Epithelial cell of esophagus (primary cell): ENCODE measurements at regions not wholly inside any gene's neighbourhood (a gene's known extent, or its start where the extent isn't known, plus 50 kb on each side); places are given as distances from the start of the nearest gene placed in this dataset.
"Not testable (repeated sequence)": the region's sequence is repeated elsewhere in the genome, so short reads cannot be mapped to it uniquely, and the experiment has no call there.

Experiments
- DNase-seq: peaks from one replicate; pipeline ENCODE4 v3.0.0; 2010; ENCODE audit warnings: low read depth
- H3K4me3 ChIP-seq: 2 replicates; pipeline ENCODE4 v1.5.1; 2011; ENCODE audit warnings: mild to moderate bottlenecking, low read length, control low read depth
- TF ChIP-seq, protein P1 (sequence below): IDR thresholded peaks from 2 replicates; pipeline ENCODE4 v1.5.1; 2011; ENCODE audit warnings: low read depth, mild to moderate bottlenecking, low read length, control low read depth, inconsistent platforms; ENCODE audit not compliant: insufficient read depth; ENCODE audit errors: missing control alignments

DNA sequence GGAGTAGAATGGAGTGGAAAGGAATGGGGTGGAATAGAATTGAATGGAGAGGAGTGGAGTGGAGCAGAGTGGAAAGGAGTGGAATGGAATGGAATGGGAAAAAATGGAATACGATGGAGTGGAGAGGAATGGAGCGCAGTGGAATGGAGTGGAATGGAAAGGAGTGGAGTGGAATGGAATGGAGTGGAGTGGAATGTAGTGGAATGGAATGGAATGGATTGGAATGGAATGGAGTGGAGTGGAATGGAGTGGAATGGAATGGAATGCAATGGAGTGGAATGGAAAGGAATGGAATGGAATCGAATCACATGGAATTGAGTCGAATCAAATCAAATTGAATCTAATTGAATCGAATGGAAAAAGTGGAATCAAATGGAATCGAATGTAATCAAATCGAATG is 1016.1 kb downstream of the CDY1 start:
- no peak for DNase-seq
- TF ChIP-seq, protein P1, sequence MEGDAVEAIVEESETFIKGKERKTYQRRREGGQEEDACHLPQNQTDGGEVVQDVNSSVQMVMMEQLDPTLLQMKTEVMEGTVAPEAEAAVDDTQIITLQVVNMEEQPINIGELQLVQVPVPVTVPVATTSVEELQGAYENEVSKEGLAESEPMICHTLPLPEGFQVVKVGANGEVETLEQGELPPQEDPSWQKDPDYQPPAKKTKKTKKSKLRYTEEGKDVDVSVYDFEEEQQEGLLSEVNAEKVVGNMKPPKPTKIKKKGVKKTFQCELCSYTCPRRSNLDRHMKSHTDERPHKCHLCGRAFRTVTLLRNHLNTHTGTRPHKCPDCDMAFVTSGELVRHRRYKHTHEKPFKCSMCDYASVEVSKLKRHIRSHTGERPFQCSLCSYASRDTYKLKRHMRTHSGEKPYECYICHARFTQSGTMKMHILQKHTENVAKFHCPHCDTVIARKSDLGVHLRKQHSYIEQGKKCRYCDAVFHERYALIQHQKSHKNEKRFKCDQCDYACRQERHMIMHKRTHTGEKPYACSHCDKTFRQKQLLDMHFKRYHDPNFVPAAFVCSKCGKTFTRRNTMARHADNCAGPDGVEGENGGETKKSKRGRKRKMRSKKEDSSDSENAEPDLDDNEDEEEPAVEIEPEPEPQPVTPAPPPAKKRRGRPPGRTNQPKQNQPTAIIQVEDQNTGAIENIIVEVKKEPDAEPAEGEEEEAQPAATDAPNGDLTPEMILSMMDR: no peak
- H3K4me3 ChIP-seq: no peak overlapping the region

DNA sequence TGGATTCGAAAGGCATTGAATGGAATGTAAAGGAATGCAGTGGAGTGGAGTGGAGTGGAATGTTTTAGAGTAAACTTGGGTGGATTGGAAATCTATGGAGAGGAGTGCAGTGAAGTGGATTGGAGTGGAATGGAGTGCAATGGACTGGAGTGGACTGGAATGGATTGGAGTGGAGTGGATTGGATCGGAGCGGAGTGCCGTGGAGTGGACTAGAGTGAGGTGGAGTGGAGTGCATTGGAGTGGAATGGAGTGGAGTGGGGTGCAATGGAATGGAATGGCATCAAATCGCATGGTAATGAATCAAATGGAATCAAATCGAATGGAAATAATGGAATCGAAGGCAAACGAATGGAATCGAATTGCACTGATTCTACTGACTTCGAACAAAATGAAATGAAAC is 1023.9 kb downstream of the CDY1 start:
- not testable (repeated sequence) for H3K4me3 ChIP-seq, DNase-seq

DNA sequence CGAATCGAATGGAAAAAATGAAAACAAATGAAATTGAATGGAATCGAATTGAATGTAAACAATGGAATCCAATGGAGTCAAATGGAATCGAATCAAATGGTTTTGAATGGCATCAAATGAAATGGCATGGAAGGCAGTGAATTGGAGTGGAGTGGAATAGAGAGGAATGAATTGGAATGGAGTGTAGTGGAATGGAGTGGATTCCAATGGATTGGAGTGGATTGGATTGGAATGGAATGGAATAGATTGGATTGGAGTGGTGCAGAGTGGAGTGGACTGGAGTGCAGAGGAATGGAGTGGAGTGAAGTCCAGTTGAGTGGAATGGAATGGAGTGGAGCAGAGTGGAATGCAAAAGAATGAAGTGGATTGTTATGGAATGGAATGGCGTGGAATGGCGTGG is 1026.3 kb downstream of the CDY1 start:
- not testable (repeated sequence) for H3K4me3 ChIP-seq, DNase-seq

DNA sequence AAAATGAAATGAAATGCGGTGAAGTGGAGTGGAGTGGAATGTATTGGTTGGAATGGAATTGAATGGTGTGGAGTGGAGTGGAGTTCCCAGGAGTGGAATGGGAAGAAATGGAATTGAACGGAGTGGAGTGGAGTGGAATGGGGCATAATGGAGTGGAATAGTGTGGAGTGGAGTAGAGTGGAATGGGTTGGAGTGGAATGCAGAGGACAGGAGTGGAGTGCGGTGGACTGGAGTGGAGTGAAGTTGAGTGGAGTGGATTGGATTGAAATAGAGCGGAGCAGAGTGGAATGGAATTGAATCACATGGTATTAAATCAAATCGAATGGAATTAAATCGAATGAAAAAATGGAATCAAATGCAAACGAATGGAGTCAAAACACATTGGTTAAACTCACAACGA is 1042.3 kb downstream of the CDY1 start:
- not testable (repeated sequence) for H3K4me3 ChIP-seq, DNase-seq

DNA sequence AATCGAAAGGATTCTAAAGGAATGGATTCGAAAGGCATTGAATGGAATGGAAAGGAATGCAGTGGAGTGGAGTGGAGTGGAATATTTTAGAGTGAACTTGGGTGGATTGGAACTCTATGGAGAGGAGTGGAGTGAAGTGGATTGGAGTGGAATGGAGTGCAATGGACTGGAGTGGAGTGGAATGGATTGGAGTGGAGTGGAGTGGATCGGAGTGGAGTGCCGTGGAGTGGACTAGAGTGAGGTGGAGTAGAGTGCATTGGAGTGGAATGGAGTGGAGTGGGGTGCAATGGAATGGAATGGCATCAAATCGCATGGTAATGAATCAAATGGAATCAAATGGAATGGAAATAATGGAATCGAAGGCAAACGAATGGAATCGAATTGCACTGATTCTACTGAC is 1044.8 kb downstream of the CDY1 start:
- DNase-seq, H3K4me3 ChIP-seq: not testable (repeated sequence)

DNA sequence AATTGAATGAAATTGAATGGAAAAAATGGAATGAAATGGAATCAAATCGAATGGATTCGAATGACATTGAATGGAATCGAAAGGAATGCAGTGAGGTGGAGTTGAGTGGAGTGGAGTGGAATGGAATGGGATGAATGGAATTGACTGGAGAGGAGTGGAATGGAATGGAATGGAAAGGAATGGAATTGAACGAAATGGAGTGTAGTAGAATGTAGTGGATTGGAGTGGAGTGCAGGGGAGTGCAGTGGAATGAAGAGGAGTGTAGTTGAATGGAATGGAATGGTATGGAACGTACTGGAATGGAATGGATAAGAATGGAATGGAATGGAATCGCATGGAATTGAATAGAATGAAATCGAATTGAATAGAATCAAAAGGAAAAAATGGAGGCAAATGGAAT is 1047.3 kb downstream of the CDY1 start:
- H3K4me3 ChIP-seq, DNase-seq: not testable (repeated sequence)

DNA sequence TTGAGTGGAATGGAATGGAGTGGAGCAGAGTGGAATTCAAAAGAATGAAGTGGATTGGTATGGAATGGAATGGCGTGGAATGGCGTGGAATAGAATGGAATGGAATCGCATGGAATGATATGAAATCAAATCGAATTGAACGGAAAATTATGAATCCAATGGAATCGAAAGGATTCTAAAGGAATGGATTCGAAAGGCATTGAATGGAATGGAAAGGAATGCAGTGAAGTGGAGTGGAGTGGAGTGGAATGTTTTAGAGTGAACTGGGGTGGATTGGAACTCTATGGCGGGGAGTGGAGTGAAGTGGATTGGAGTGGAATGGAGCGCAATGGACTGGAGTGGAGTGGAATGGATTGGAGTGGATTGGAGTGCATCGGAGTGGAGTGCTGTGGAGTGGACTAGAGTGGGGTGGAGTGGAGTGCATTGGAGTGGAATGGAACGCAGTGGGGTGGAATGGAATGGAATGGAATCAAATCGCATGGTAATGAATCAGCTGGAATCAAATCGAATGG is 1048.5 kb downstream of the CDY1 start:
- peak; percentile 14 for DNase-seq

DNA sequence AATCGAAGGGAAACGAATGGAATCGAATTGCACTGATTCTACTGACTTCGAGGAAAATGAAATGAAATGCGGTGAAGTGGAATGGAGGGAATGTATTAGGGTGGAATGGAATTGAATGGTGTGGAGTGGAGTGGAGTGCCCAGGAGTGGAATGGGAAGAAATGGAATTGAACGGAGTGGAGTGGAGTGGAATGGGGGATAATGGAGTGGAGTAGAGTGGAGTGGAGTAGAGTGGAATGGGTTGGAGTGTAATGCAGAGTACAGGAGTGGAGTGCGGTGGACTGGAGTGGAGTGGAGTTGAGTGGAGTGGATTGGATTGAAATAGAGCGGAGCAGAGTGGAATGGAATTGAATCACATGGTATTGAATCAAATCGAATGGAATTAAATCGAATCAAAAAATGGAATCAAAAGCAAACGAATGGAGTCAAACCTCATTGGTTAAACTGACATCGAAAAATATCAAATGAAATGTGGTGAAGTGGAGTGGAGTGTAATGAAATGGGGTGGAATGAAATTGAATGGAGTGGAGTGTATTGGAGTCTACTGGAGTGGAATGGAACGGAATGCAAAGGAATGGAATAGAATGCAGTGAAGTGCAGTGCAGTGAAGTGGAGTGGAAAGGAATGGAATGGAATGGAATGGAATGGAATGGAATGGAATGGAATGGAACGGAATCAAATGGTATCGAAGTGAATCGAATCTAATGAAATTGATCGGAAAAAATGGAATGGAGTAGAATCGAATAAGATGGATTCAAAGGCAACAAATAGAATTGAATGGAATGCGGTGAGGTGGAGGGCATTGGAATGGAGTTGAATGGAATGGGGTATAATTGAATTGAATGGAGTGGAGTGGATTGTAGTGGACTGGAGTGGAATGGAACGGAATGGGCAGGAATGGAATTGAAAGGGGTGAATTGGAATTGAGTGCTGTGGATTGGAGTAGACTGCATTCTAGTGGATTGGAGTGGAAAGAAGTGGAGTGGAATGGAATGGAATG is 1049.3 kb downstream of the CDY1 start:
- peak; percentile 40 for DNase-seq
- not testable (repeated sequence) for H3K4me3 ChIP-seq

More for the DNA sequence above, 1048.5 kb downstream of the CDY1 start:
- not testable (repeated sequence) for H3K4me3 ChIP-seq
